H1 (cell line): ENCODE measurements at regions not wholly inside any gene's neighbourhood (a gene's known extent, or its start where the extent isn't known, plus 50 kb on each side); places are given as distances from the start of the nearest gene placed in this dataset.

ENCODE experiments used
- CTCF ChIA-PET: fragments of 300-600 bp; sonication (Branson Sonifier 250); formaldehyde crosslinking; loops from one replicate; lab custom pipeline; 2021; ENCODE audit not compliant: partially characterized antibody; lab: Charles Lee
- POLR2A ChIA-PET: fragments of 300-600 bp; sonication (Branson Sonifier 250); formaldehyde crosslinking; loops from one replicate; lab custom pipeline; 2021; ENCODE audit warnings: inconsistent platforms; ENCODE audit not compliant: partially characterized antibody; lab: Charles Lee
- DNase-seq, 2 experiments: peaks; one replicate each; pipeline versions ENCODE4 v3.0.0 to v3.0.0-alpha.2; 2010 to 2022; ENCODE audit warnings: low spot score in 2 of 2, low read depth in 1 of 2, mixed read lengths in 1 of 2
- FAIRE-seq: peaks from 2 replicates; lab custom pipeline; 2011; peaks lifted over from hg19 to GRCh38; lab: Jason Lieb, UNC
- H2AFZ ChIP-seq: 2 replicates; pipeline ENCODE4 v1.8.1; 2012; ENCODE audit warnings: low read length, inconsistent platforms
- H2AK5ac ChIP-seq: 2 replicates; pipeline ENCODE4 v1.6.1; 2013; ENCODE audit warnings: low read depth, low read length
- H2BK120ac ChIP-seq: replicated peaks from 2 replicates; pipeline ENCODE3; 2013; ENCODE audit warnings: low read depth, low read length, inconsistent platforms
- H2BK12ac ChIP-seq: 2 replicates; pipeline ENCODE4 v1.6.1; 2013; ENCODE audit warnings: low read depth, low read length
- H2BK15ac ChIP-seq: 2 replicates; pipeline ENCODE4 v1.6.1; 2013; ENCODE audit warnings: low read length
- H2BK20ac ChIP-seq: 2 replicates; pipeline ENCODE4 v1.6.1; 2013; ENCODE audit warnings: low read length
- H2BK5ac ChIP-seq: 2 replicates; pipeline ENCODE4 v1.6.1; 2013; ENCODE audit warnings: low read depth, low read length
- H3K14ac ChIP-seq: 2 replicates; pipeline ENCODE4 v1.6.1; 2013; ENCODE audit warnings: inconsistent platforms; ENCODE audit not compliant: insufficient read length
- H3K18ac ChIP-seq: 2 replicates; pipeline ENCODE4 v1.6.1; 2013; ENCODE audit warnings: low read length; ENCODE audit errors: extremely low read depth
- H3K23ac ChIP-seq: 2 replicates; pipeline ENCODE4 v1.6.1; 2013; ENCODE audit warnings: inconsistent platforms; ENCODE audit not compliant: insufficient read length
- H3K23me2 ChIP-seq: 2 replicates; pipeline ENCODE4 v1.6.1; 2013; ENCODE audit warnings: low read depth, low read length
- H3K27ac ChIP-seq: 2 replicates; pipeline ENCODE4 v1.6.1; 2011; ENCODE audit warnings: low read depth, low read length, inconsistent platforms
- H3K27me3 ChIP-seq, 4 experiments: replicated peaks in 1 of 4; 1 replicate in 1 of 4; 2 replicates in 3 of 4; pipeline versions ENCODE4 v1.6.1 to v1.8.1; 2011 to 2013; ENCODE audit warnings: low read length in 3 of 4, mild to moderate bottlenecking in 3 of 4, inconsistent platforms in 2 of 4, mixed read lengths in 2 of 4, moderate library complexity in 1 of 4; ENCODE audit not compliant: control insufficient read depth in 3 of 4, insufficient read depth in 3 of 4; ENCODE audit errors: extremely low read depth in 1 of 4
- H3K36me3 ChIP-seq, 4 experiments: 2 replicates each; pipeline versions ENCODE4 v1.6.1 to v1.8.1; 2011 to 2013; ENCODE audit warnings: mild to moderate bottlenecking in 4 of 4, low read length in 3 of 4, moderate library complexity in 2 of 4, control low read depth in 1 of 4, inconsistent platforms in 1 of 4; ENCODE audit not compliant: insufficient read depth in 4 of 4, control insufficient read depth in 2 of 4
- H3K4ac ChIP-seq: replicated peaks from 2 replicates; pipeline ENCODE3; 2013; ENCODE audit warnings: low read length, low read depth, mixed read lengths, inconsistent platforms; ENCODE audit not compliant: insufficient read length
- H3K4me1 ChIP-seq, 4 experiments: replicated peaks in 1 of 4; 1 replicate in 1 of 4; 2 replicates in 3 of 4; pipeline versions ENCODE4 v1.6.1 to v1.8.1; 2011 to 2013; ENCODE audit warnings: low read length in 3 of 4, inconsistent platforms in 2 of 4, mixed read lengths in 1 of 4; ENCODE audit not compliant: insufficient read depth in 4 of 4, control insufficient read depth in 3 of 4
- H3K4me2 ChIP-seq, 2 experiments: 2 replicates each; pipeline versions ENCODE4 v1.6.1 to v1.8.1; 2011 to 2013; ENCODE audit warnings: low read depth in 2 of 2, low read length in 2 of 2, control low read depth in 1 of 2, inconsistent platforms in 1 of 2, mild to moderate bottlenecking in 1 of 2; ENCODE audit not compliant: insufficient read depth in 1 of 2
- H3K4me3 ChIP-seq, 4 experiments: fragments of 200-600, 300-600 bp in 1 of 4; sonication (generic), shearing (Covaris generic), sonication (Bioruptor Twin) in 1 of 4; 2 replicates each; pipeline versions ENCODE4 v1.5.1 to v1.8.1; 2011 to 2016; ENCODE audit warnings: low read length in 4 of 4, low read depth in 3 of 4, control low read depth in 2 of 4, inconsistent platforms in 2 of 4, mild to moderate bottlenecking in 2 of 4, mixed read lengths in 1 of 4, moderate library complexity in 1 of 4; ENCODE audit not compliant: insufficient read depth in 2 of 4; ENCODE audit errors: extremely low read depth in 1 of 4
- H3K56ac ChIP-seq: replicated peaks from 2 replicates; pipeline ENCODE3; 2013; ENCODE audit warnings: low read depth, mild to moderate bottlenecking, mixed read lengths, low read length, inconsistent platforms; ENCODE audit not compliant: insufficient read length
- H3K79me1 ChIP-seq: 2 replicates; pipeline ENCODE4 v1.6.1; 2013; ENCODE audit warnings: low read depth, low read length, control low read depth
- H3K79me2 ChIP-seq, 2 experiments: 2 replicates each; pipeline versions ENCODE4 v1.6.1 to v1.8.1; 2012 to 2013; ENCODE audit warnings: low read length in 2 of 2, mild to moderate bottlenecking in 2 of 2, inconsistent platforms in 1 of 2; ENCODE audit not compliant: insufficient read depth in 2 of 2, control insufficient read depth in 1 of 2
- H3K9ac ChIP-seq, 4 experiments: replicated peaks in 1 of 4; 1 replicate in 1 of 4; 2 replicates in 3 of 4; pipeline versions ENCODE4 v1.6.1 to v1.8.1; 2011 to 2013; ENCODE audit warnings: low read depth in 3 of 4, low read length in 3 of 4, control low read depth in 2 of 4, mild to moderate bottlenecking in 2 of 4, moderate library complexity in 2 of 4, inconsistent platforms in 1 of 4; ENCODE audit errors: extremely low read depth in 1 of 4
- H3K9me3 ChIP-seq, 2 experiments: 2 replicates each; pipeline versions ENCODE4 v1.6.1 to v1.8.1; 2012 to 2013; ENCODE audit warnings: mild to moderate bottlenecking in 2 of 2, moderate library complexity in 2 of 2, control low read depth in 1 of 2, inconsistent platforms in 1 of 2, low read depth in 1 of 2, low read length in 1 of 2, mixed read lengths in 1 of 2; ENCODE audit not compliant: insufficient read depth in 2 of 2
- H4K20me1 ChIP-seq, 2 experiments: replicated peaks in 1 of 2; 2 replicates each; pipeline versions ENCODE3 to v1.8.1; 2011 to 2013; ENCODE audit warnings: inconsistent platforms in 2 of 2, low read length in 2 of 2, mild to moderate bottlenecking in 1 of 2; ENCODE audit not compliant: insufficient read depth in 2 of 2, control insufficient read depth in 1 of 2
- H4K5ac ChIP-seq: 2 replicates; pipeline ENCODE4 v1.6.1; 2013; ENCODE audit warnings: low read length, low read depth, mixed read lengths, inconsistent platforms; ENCODE audit not compliant: insufficient read length
- H4K8ac ChIP-seq: 2 replicates; pipeline ENCODE4 v1.8.0; 2013; ENCODE audit warnings: mild to moderate bottlenecking, moderate library complexity, low read length, inconsistent platforms; ENCODE audit not compliant: insufficient read depth; ENCODE audit errors: extremely low read depth
- H4K91ac ChIP-seq: replicated peaks from 2 replicates; pipeline ENCODE3; 2013; ENCODE audit warnings: low read length, mixed read lengths, inconsistent platforms; ENCODE audit not compliant: insufficient read length
- CBX5 ChIP-seq: fragments of 300-800, 300-1000 bp; sonication (generic); IDR thresholded peaks from 2 replicates; pipeline ENCODE4 v1.7.1; 2016; ENCODE audit warnings: antibody characterized with exemption, low read length, low read depth
- PHF8 ChIP-seq: fragments of 200-600 bp; sonication (generic); conservative IDR thresholded peaks from 2 replicates; pipeline ENCODE4 v1.7.1; 2012; ENCODE audit warnings: low read depth, mild to moderate bottlenecking, inconsistent platforms, low read length, moderate library complexity
- POLR2A ChIP-seq, 2 experiments: IDR thresholded peaks; 1 replicate in 1 of 2; 2 replicates in 1 of 2; pipeline ENCODE4 v1.6.1; 2011; ENCODE audit warnings: low read depth in 2 of 2, low read length in 2 of 2, mild to moderate bottlenecking in 2 of 2; ENCODE audit errors: control extremely low read depth in 1 of 2
- WGBS, 2 experiments: shearing (Covaris generic) in 1 of 2; methylation state at CpG; one replicate each; pipeline versions ENCODE4 v1.1.6 to v1.1.7; 2013 to 2015; ENCODE audit warnings: low lambda C conversion rate in 2 of 2, mixed read lengths in 2 of 2, inconsistent platforms in 1 of 2, low coverage in 1 of 2, missing lambda C conversion rate in 1 of 2; ENCODE audit not compliant: insufficient replicate concordance in 2 of 2, insufficient coverage in 1 of 2, insufficient read length in 1 of 2; ENCODE audit errors: extremely low coverage in 1 of 2, missing lambda C conversion rate in 1 of 2; 5-methylcytosine and 5-hydroxymethylcytosine counted together
- TF ChIP-seq, protein P1 (sequence below): IDR thresholded peaks from 2 replicates; pipeline ENCODE4 v1.6.1; 2012; ENCODE audit warnings: inconsistent platforms

DNA sequence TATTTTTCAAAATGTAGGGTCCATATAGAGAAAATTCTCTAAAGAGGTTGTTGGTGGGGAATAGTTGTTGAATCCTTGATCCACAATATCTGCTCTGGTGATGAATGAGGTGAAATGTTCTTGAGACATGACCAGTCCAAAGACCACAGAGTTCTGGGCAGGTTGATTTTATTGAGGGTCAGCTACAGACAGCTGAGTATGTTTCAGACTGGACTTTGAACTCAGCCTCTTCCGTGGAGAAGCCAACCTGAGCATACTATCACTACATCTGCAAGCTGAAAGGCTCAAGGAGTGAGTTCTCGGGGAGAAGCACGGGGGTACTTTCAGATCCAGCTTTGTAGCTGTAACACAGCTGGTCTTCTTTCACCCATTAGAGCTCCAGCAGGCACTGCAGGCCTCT is 168.4 kb upstream of the NPY2R start:
- FAIRE-seq, result no peak
- Histone ChIP-seq H3K14ac (no peak overlapping the region), H3K4me1 (no peaks in the 10 kb centered on the region), H3K9me3 (no peaks in the 10 kb centered on the region), H2BK120ac (no peak overlapping the region), H3K4me3 (no peak overlapping the region), H4K91ac (no peak overlapping the region), H2BK15ac (no peak overlapping the region), H3K27me3 (no peaks in the 10 kb centered on the region), H3K79me1 (no peaks in the 10 kb centered on the region), H4K8ac (no peak overlapping the region; the same call in 1 of the 2 replicates), H2AFZ (peak overlapping the region; percentile 88; the same call in 1 of the 2 replicates), H2AK5ac (no peak overlapping the region), H3K23me2 (no peaks in the 10 kb centered on the region), H4K20me1 (no peaks in the 10 kb centered on the region), H3K23ac (no peak overlapping the region), H3K79me2 (no peaks in the 10 kb centered on the region), H2BK12ac (no peak overlapping the region)
- WGBS, 2 experiments, result 96% methylated on average over 3 of the region's 3 CpGs; no CpG with 5 or more reads in 1 of the 2 experiments
- TF ChIP-seq POLR2A (IDR thresholded peaks at IDR 0.05; ENCODE audit: control extremely low read depth in 1 of 2, low read depth in 2 of 2, low read length in 2 of 2) (no peak), CBX5 (no peak), PHF8 (no peak)
- TF ChIP-seq, protein P1, sequence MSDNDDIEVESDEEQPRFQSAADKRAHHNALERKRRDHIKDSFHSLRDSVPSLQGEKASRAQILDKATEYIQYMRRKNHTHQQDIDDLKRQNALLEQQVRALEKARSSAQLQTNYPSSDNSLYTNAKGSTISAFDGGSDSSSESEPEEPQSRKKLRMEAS, result no peak
- TF ChIP-seq, all 59 proteins: peak for 0
- H3K56ac ChIP-seq, result no peak overlapping the region
- H2BK20ac ChIP-seq, result no peak overlapping the region
- no peak overlapping the region for H3K9ac ChIP-seq
- H3K27ac ChIP-seq, result no peak overlapping the region
- no peaks in the 10 kb centered on the region for H3K36me3 ChIP-seq
- no peak overlapping the region for H4K5ac ChIP-seq
- no peak overlapping the region for H3K18ac ChIP-seq
- no peak overlapping the region for H3K4ac ChIP-seq
- H2BK5ac ChIP-seq, result no peak overlapping the region
- CTCF ChIA-PET, result interaction anchor here (1.0 to 5.4 kb wide), 5 partner anchors 10 to 314 kb away, joined by 3 to 51 read pairs (median 6); no protein-coding TSS in a partner anchor
- no peak for DNase-seq
- no peak overlapping the region for H3K4me2 ChIP-seq
- POLR2A ChIA-PET, result no interaction called here
